Fibroblast of gingiva (primary cell): ENCODE measurements at regions not wholly inside any gene's neighbourhood (a gene's known extent, or its start where the extent isn't known, plus 50 kb on each side); places are given as distances from the start of the nearest gene placed in this dataset.

Experiments used
- DNase-seq: peaks from one replicate; pipeline ENCODE4 v3.0.0-alpha.2; 2011; ENCODE audit warnings: low read depth

DNA sequence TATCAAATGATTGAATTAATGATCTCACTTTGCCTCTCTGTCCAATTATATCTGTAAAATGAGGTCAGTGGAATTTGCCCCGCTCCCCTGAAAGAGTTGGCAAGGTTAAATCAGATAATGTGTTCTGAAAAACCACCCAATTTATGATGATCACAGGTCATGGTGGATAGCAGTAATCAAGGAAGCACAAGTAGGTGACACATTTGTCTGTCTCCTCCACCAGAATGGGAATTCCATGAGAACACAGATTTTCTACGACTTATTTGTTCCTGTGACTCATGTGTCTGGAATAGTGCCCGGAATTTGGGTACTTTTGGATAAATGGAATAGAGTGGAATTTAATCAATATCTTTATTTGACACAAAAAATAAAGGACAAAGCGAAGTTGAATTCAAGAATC lies 220.9 kb upstream of the SUCLG2 start:
- DNase-seq = no peak

DNA sequence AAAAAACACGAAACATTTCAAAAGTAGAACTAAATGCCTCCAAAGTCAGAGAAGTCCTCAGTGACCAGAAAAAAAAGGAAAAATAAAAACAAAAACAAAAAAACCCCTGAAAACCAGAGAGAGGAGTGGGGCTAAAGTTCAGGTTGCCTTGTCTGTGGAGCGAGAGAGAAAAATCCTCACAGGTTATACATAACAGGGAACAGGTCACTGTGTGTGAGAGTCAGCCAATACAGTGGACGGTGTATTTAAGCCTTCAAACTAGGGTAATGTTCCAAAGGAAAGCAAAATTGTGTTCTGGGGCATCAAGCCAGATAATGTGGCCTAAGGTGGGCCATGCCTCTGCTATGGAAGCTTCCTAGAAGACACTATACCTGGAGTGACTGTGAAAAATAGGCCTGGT lies 216.1 kb upstream of the SUCLG2 start:
- no peak for DNase-seq

DNA sequence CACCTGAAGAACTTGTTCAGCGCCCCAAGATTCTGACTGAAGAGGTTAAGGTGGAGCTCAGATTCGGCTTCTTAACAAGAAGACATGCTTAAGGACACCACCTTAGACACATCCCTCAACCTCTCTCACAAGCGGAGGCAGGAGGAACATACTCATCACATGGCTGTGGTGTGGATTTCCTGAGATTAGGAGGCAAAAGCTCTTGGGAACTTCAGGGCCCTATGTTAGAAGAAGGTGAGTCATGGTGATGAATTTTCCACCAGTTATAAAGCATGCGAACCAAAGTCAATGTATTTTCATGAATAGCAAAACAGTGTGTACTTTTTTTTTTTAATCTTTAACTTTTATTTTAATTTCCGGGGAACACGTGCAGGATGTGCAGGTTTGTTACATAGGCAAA lies 212.2 kb upstream of the SUCLG2 start:
- no peak for DNase-seq

DNA sequence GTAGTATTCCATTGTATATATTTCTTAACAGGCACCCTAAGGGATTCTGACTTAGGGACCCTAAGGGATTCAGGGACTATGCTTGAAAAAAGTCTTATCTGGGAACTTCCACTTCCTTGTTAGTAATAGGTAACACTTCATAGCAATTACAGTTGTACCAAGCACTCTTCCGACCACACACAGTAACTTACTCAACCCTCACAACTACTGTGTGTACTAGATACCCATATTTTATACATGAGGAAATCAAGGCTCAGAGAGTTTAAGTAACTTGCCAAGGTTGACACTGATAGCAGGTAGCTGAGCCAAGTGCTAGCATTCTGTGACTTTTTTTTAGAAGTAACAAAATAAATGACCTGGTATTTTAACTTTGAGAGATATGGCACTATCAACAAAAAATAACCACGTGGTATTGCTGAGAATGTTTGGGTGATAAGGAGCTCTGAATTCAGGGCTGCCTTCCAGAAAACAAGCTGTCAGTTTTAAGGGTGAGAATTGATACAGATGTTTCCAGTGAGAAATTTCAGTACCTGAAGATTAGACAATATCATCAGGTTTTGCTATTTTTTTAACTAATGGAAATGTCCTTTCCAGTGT lies 210.3 kb upstream of the SUCLG2 start:
- no peak for DNase-seq

DNA sequence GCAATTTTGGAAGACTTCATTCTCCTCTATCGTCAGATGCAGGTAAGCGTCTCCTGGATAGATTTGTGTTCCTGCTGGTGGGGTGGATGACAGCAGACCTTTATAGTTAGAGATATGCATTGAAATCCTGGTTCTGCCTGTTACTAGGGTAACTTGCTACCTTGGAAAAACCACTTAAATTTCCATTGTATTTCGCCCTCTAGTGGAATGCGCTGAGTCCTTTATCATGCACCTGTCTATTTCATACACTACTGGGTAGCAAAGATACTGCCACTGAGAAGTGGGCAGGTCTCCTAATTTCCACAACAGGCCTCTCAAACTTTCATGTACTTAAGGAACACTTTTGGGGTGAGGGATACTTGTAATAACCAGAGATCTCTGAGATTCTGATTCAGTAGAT lies 209.5 kb upstream of the SUCLG2 start:
- DNase-seq = no peak

DNA sequence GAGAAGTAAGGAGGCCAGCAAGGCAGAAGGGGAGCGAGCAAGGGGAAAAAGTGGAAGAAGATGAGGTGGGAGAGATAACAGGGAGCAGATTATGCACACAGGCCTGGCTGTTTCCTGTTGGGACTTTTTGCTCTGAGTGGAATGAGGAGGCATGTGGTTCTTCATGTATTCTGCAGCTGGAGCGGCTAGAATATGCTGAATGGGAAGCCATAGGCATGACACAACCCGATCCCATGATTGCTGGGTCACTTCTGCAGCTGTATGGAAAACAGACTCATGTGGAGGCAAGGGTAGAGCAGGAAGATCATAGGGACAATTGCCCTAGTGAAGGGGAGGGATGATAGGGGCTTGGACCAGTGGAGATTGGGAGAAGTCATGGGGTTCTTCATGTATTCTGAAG lies 206.0 kb upstream of the SUCLG2 start:
- DNase-seq = no peak

DNA sequence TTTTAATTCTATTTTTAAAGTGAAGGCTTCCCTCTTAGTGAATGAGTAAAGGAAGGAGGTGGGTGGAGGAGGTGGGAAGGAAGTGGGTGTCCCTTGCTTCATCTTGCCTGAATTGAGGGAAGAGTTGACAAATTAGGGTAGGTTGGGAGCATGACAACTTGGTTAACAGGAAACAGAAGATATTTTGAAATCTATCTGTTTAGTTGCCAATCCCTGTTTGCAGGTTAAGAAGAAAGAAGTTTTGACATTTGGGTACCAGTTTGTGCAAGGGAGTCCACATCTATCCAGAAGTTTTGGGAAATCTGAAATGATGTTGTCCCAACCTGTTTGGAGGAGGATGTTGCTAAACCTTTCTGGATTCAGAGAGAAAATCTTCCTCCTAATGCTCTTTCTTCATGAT lies 204.1 kb upstream of the SUCLG2 start:
- DNase-seq = no peak

DNA sequence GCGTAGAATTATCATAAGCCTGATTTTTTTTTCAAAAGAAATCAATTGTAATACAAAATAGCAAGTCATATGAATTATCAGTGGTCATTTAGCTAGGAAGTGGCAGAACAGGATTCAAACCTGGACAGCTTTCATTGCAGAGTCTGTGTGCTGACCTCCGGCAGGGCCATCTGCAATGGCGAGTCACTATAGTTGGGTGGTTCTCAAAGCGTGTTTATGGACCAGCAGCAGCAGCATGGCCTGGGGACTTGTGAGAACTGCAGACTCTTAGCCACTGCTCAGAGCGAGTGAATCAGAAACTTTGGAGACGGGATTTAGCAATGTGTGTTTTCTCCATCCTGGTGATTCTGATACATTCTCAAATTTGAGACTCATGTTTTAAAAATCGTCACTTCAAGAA lies 202.3 kb upstream of the SUCLG2 start:
- no peak for DNase-seq

DNA sequence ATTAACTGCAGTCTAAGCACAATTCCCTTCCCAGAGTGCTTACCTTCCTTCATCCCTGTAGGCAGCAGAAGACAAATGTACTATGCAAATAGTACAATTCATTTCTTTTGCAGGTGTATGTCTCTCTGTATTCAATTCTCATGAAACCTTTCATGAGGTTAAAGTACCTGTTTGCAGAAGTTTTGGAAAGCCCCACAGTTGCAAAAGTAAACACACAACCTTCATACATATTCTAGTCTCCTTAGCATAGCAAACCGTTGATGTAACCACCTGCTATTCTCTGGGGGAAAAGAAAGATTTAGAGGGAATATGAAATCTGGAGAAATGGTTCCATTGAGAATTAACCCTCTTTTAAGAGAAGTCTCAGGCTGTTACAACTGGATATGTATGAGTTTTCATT lies 200.3 kb upstream of the SUCLG2 start:
- no peak for DNase-seq

DNA sequence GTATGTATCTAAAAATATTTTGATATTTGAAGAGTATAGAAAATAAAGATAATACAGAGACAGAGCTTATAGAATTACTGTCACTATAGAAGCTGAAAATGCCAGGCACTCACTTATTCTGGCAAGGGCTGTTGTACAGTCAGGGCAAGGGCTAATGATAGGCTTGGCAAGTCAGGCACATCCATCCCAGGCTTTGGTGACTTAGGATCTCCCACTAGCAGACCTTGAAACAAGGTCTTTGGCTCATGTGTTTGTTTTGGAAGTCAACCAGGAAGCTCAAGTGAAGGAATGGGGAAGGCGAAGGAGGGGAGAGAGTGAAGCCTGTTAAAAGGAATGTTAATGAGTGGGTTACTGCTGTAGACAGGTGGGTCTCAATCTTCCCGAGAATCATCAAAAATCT lies 199.1 kb upstream of the SUCLG2 start:
- DNase-seq = no peak

DNA sequence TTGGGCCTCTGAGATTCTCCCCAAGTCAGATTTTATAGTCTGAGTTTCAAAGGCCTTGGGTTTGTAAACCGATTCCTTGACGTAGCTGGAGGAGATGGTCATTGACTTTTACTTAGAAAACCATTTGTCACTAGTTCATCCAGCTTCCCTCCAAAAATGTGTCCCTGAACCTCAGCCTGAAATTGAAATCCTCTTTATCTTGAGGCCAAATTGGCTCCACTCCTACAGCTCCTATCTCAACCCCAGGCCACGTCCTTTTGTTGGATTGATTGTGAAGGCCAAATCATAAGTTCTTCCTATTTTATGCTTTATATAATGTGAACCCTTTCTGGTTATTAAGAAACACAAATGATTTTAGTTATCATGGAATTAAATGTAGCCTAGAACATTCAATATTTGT lies 193.9 kb upstream of the SUCLG2 start:
- no peak for DNase-seq

DNA sequence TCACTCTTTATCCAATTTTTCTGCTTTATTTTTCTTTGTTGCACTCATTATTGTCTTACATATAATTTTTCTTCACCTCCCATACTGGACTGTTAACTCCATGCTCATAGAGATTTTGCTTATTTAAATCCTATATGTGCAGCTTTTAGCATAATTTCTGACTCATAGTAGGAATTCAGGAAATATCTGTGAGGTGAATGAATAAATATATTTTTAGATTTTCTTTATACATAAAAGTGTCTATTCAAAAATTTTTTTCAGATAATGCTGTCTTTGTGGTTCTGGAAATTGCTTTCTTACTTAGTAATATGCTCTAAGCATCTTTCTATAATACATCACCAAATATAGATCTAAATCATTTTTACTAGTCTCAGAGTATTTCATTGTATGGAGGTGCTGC lies 191.8 kb upstream of the SUCLG2 start:
- no peak for DNase-seq

DNA sequence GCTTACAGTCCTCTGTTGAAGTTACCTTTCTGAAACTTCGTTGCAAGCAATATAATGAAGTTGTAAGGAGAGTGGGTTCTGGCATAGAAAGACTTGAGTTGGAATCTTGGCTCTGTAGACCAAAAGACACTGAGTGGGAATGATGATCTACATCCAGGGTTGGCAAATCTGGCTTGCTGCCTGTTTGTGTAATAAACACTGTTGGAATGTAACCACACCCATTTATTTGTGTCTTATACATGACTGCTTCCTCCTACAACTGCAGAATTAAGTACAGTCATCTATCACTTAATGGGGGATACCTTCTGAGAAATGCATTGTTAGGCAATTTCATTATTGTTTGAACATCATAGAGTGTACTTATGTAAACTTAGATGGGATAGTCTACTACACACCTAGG lies 178.4 kb upstream of the SUCLG2 start:
- no peak for DNase-seq

DNA sequence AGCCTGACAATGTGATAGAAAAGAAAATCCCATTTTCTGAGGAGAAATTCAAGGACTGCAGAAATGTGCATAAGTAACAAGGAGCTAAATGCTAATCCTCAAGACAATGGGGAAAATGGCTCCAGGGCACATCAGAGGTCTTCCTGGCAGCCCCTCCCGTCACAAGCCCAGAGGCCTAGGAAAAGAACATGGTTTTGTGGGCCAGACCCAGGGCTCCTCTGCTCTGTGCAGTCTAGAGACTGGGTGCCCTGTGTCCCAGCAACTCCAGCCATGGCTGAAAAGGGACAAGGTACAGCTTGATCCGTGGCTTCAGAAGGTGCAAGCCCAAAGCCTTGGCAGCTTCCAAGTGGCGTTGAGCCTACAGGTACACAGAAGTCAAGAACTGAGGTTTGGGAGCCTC lies 176.8 kb upstream of the SUCLG2 start:
- no peak for DNase-seq

DNA sequence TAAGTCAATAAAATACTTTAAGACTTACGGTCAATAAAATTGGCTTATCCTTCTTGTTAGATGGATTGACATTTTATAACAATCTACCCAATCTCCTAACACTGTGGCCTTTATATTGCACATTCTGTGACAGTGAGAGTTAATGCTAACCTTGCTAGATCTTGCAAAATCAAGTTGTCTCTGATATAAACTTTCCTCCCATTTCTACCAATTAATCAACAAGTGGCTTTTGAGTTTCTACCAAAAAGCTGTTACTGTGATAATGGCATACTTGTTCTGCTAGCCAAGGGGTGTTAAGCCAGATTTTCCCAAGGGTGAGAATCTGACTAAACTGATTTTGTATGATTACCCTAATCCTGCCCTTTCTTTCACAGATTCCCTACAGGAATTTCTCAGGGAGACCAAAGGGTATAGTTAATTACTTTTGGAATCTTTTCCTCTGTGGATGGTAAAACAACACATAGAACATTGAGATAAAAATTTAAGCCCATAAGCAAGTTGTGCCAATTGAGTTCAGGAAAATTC lies 174.1 kb upstream of the SUCLG2 start:
- no peak for DNase-seq

DNA sequence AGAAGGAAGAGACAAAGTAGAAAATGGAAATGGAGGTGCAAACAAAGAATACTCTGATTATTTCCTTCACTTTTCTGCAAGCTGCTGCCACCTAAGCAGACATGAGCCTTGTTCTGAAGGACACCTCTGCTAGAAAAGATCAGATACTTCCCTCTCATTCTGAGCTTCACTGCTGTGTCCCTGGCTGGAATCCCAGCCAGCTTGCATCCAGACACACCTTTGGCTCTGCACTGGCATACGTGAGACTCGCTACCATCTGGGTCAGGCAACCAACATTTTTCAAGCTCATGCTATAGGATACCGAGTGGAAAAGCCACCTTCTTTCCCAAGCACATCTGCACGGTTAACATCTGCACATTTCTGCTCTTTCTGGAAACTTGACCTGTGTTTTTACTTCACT lies 166.7 kb upstream of the SUCLG2 start:
- no peak for DNase-seq

DNA sequence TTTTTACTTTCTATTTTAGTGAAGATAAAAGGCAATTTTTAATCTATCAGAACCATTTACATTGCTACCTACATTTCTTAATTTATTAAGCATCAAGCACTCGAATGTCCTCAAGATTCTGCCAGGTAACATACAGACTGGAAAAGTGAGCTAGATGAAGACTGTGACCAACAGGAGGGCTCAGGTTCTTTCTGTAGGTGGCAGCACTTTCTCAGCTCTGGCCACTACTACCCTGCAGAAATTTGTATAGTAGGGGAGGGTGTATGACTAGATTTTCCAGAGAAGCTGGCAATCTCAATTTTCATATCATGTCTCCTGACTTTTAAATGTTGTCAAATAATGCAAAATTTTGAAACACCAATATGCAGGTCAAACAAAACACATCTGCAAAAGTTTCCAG lies 165.0 kb upstream of the SUCLG2 start:
- no peak for DNase-seq

DNA sequence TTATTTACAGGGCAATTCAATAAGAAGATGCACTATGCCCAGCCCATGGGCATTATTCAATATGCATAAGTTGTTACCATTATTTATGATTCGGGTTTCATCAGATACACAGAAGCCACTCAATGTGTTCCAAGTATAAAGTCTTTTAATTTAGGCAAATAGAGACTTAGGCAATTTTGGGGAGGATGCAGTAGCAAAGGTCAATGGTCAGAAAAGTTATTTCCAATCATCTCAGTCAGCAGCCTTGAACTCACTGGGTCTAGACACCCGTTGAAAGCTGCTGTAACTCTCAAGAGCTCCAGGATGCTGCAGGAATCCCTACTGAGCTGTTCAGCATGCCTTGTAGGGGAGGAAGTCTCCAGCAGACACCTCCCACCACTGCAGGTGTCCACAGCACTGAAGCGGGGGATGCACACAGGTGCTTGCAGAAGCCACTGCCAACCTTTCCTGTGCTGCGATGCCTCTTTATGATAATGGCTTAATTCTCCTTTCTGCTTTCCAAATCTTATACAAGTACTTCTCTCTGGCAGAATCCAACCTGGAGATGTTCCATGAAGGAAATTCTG lies 155.0 kb upstream of the SUCLG2 start:
- DNase-seq = no peak

DNA sequence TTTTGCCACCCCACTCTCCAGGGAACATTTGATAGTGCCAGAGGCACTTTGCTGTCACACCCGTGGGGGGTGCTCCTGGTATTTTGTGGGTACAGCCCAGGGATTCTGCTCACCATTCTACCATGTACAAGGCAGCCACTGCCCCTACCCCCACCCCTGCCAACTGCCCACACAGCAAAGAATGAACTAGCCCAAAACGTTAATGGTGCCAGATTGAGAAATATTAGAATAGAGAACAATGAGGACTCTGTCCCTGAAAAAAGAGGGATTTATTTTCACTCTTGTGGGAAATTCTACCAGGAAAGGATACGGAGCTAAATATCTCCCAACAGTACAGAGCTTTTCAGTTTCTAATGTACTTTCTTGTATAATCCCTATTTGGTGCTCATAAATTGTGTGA lies 154.5 kb upstream of the SUCLG2 start:
- no peak for DNase-seq

DNA sequence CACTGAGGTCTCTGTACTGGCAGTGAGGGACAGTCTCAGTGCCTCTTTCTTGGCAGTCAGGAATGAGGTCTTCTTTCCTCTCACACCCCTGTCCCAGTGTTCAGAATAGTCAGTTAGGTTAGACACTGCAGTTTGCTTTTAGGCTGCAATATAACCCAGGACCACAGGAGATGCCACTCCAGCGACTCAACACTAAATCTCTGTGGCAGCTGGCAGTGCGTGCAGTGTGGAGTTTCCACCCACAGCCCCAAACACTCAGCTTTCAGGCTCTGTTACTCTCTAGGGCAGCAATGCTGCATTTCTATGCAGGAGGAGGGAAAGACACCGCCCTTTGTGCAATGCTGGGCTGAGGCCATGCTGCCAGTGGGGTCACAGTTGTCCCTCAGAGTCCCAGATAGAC lies 150.2 kb upstream of the SUCLG2 start:
- DNase-seq = no peak

DNA sequence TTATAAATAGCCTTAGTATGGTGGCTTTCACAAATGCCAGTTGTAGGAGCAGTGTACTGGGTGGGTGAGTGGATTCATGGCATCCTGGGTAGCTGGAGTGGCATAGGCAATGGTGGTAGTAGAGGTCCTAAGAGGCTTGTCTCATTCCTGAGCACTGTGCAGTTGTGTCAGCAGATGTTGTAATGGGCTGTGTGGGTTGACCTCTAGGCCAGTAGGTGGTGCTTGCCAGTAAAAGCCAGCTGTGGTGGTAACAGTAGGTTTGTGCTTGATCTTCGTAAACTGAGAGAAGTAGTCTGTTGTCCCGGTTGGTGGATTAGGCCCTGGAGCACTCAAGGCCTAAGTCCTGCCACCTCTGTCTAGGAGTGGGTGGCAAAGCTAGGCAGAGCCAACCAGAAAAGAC lies 149.7 kb upstream of the SUCLG2 start:
- DNase-seq = peak; percentile 12

DNA sequence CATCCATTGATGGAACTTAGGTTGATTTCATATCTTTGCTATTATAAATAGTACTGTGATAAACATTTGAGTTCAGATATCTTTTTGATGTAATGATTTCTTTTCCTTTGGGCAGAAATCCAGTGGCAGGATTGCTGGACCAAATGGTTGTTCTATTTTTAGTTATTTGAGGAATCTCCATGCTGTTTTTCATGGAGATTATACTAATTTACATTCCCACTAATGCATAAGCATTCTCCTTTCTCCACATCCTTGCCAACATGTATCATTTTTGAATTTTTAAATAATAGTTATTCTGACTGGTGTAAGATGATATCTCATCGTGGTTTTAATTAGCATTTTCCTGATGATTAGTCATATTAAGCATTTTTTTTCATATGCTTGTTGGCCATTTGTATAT lies 144.0 kb upstream of the SUCLG2 start:
- no peak for DNase-seq

DNA sequence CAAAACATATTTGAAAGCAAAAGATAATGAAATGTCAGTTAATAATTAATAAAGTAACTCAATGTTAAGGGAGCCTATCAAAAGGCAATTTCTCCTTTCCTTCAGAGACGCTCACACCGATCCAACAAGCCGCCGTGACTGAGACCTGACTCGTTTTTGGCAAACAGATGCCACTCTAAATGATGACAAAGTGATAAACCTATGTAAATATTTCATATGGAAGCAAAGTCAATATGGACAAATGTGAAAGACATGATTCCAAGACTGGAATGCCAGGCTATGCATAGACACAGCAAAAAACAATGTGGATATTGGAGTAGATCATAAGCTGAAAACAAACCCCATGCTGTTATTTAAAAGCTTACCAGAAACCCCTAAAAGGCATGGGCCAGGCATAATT lies 137.2 kb upstream of the SUCLG2 start:
- no peak for DNase-seq

DNA sequence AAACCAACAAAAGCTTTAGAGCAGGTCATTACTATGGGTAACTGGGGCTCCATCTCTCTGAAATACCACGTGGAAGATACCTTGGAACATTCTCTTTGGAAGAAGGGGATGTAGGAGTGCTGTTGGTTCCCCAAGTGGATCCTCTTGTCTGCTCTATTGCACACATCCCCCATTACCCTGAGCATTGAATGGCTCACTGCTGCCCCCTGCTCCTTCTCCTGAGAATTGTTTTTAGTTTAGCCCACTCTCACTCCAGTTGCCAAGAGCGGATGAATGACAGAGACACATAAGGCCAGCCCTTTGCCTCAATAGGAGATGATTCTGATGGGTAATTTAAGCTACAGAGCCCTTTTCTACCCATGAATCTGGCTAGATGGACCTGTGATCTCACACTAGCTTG lies 135.6 kb upstream of the SUCLG2 start:
- peak; percentile 27 for DNase-seq

DNA sequence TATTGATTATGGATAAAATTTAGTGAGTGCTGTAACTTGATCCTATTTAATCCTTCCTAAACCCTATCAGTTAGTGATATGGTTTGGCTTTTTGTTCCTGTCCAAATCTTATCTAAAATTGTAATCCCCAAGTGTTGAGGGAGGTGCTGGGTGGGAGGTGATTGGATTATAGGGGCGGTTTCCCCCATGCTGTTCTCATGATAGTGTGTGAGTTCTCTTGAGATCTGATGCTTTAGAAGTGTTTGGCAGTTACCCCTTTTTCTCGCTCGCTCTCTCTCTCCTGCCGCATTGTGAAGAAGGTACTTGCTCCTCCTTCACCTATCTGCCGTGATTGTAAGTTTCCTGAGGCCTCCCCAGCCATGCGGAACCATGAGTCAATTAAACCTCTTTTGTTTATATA lies 134.0 kb upstream of the SUCLG2 start:
- no peak for DNase-seq
